SK-N-SH (cell line): ENCODE measurements at regions not wholly inside any gene's neighbourhood (a gene's known extent, or its start where the extent isn't known, plus 50 kb on each side); places are given as distances from the start of the nearest gene placed in this dataset.

Source experiments
- CTCF ChIA-PET: fragments of 300-600, 350-600 bp; formaldehyde crosslinking; extraction: SDS; loops from one replicate; lab custom pipeline; 2021; lab: Yijun Ruan, JAX
- POLR2A ChIA-PET: fragments of 350-600 bp; sonication (Branson Sonifier 250); formaldehyde crosslinking; extraction: SDS; loops from one replicate; lab custom pipeline; 2020; ENCODE audit warnings: antibody characterized with exemption, inconsistent platforms; lab: Yijun Ruan, JAX
- DNase-seq: peaks from one replicate; pipeline ENCODE4 v3.0.0; 2012
- H2AFZ ChIP-seq: fragments of 200-600 bp; sonication (generic); 2 replicates; pipeline ENCODE4 v1.8.1; 2016; ENCODE audit warnings: antibody characterized with exemption, mild to moderate bottlenecking, low read depth
- H3F3A ChIP-seq: fragments of 200-600 bp; sonication (generic); replicated peaks from 2 replicates; pipeline ENCODE3; 2016; ENCODE audit warnings: antibody characterized with exemption, mild to moderate bottlenecking; ENCODE audit not compliant: insufficient read depth
- H3K27ac ChIP-seq, 2 experiments: fragments of 200-500 bp in 1 of 2; fragments of 200-600 bp in 1 of 2; sonication (Bioruptor generic) in 1 of 2; sonication (generic), shearing (Covaris generic) in 1 of 2; 2 replicates each; pipeline versions ENCODE4 v1.5.1 to v1.6.1; 2014 to 2016; ENCODE audit warnings: low read depth in 2 of 2, inconsistent platforms in 1 of 2, low read length in 1 of 2, mild to moderate bottlenecking in 1 of 2, mixed read lengths in 1 of 2
- H3K27me3 ChIP-seq: fragments of 200-600 bp; sonication (generic), shearing (Covaris generic); 2 replicates; pipeline ENCODE4 v1.6.1; 2016; ENCODE audit warnings: mixed run types; ENCODE audit not compliant: insufficient read depth
- H3K36me3 ChIP-seq, 2 experiments: fragments of 200-500 bp in 1 of 2; fragments of 200-600 bp in 1 of 2; sonication (Bioruptor generic) in 1 of 2; sonication (generic) in 1 of 2; replicated peaks in 1 of 2; 2 replicates each; pipeline versions ENCODE3 to v1.5.1; 2014 to 2016; ENCODE audit warnings: low read length in 1 of 2, mild to moderate bottlenecking in 1 of 2; ENCODE audit not compliant: insufficient read depth in 2 of 2, control insufficient read depth in 1 of 2
- H3K4me1 ChIP-seq, 2 experiments: fragments of 200-500 bp in 1 of 2; fragments of 200-600 bp in 1 of 2; sonication (Bioruptor generic) in 1 of 2; sonication (generic), shearing (Covaris generic) in 1 of 2; 2 replicates each; pipeline versions ENCODE4 v1.5.1 to v1.6.1; 2014 to 2016; ENCODE audit warnings: low read depth in 1 of 2, low read length in 1 of 2, mixed run types in 1 of 2; ENCODE audit not compliant: insufficient read depth in 2 of 2, control insufficient read depth in 1 of 2
- H3K4me2 ChIP-seq: fragments of 200-600 bp; sonication (generic), shearing (Covaris generic); 2 replicates; pipeline ENCODE4 v1.6.1; 2017; ENCODE audit warnings: mixed run types
- H3K4me3 ChIP-seq, 2 experiments: fragments of 200-500 bp in 1 of 2; fragments of 200-600 bp in 1 of 2; sonication (Bioruptor generic) in 1 of 2; sonication (generic), shearing (Covaris generic) in 1 of 2; 2 replicates each; pipeline versions ENCODE4 v1.5.1 to v1.8.1; 2014 to 2016; ENCODE audit warnings: low read depth in 2 of 2, inconsistent platforms in 1 of 2, low read length in 1 of 2, mild to moderate bottlenecking in 1 of 2, mixed read lengths in 1 of 2, moderate library complexity in 1 of 2
- H3K79me2 ChIP-seq: fragments of 200-600 bp; sonication (generic); 2 replicates; pipeline ENCODE4 v1.8.1; 2017; ENCODE audit warnings: mild to moderate bottlenecking; ENCODE audit not compliant: insufficient read depth
- H3K9ac ChIP-seq: fragments of 200-600 bp; sonication (generic); 2 replicates; pipeline ENCODE4 v1.6.1; 2017; ENCODE audit warnings: mixed run types
- H3K9me2 ChIP-seq: fragments of 200-600 bp; sonication (generic); 2 replicates; pipeline ENCODE4 v1.6.1; 2017; ENCODE audit warnings: mixed run types
- H3K9me3 ChIP-seq: fragments of 200-600 bp; sonication (generic); 2 replicates; pipeline ENCODE4 v1.6.1; 2017; ENCODE audit warnings: mixed run types, mild to moderate bottlenecking, moderate library complexity
- H4K20me1 ChIP-seq: fragments of 200-600 bp; sonication (generic); 2 replicates; pipeline ENCODE4 v1.6.1; 2017; ENCODE audit warnings: mild to moderate bottlenecking, mixed run types; ENCODE audit not compliant: insufficient read depth
- EZH2phosphoT487 ChIP-seq: fragments of 200-600 bp; sonication (generic); IDR thresholded peaks from 2 replicates; pipeline ENCODE4 v1.6.1; 2017; ENCODE audit warnings: low read depth, mixed run types, mild to moderate bottlenecking, antibody characterized with exemption, moderate library complexity, borderline replicate concordance
- FOSL2 ChIP-seq: IDR thresholded peaks from 2 replicates; pipeline ENCODE4 v1.4.0; 2012; ENCODE audit warnings: low read depth, mild to moderate bottlenecking, moderate library complexity, borderline replicate concordance
- FOXJ3 ChIP-seq: sonication (generic); formaldehyde crosslinking; IDR thresholded peaks from 2 replicates; pipeline ENCODE4 v1.5.1; 2020; ENCODE audit warnings: mild to moderate bottlenecking, missing genetic modification reagents
- IRF3 ChIP-seq: fragments of 150-350 bp; IDR thresholded peaks from 2 replicates; pipeline ENCODE4 v1.6.1; 2016; ENCODE audit warnings: mild to moderate bottlenecking, low read depth, low read length
- MAX ChIP-seq: IDR thresholded peaks from 2 replicates; pipeline ENCODE4 v1.4.0; 2012; ENCODE audit warnings: low read depth
- MEF2A ChIP-seq: IDR thresholded peaks from 2 replicates; pipeline ENCODE4 v1.4.0; 2012; ENCODE audit warnings: low read depth, borderline replicate concordance
- MXI1 ChIP-seq: IDR thresholded peaks from 2 replicates; pipeline ENCODE4 v1.6.1; 2012; ENCODE audit warnings: mild to moderate bottlenecking, low read depth, low read length, improper control_type of control experiment
- RFX5 ChIP-seq: IDR thresholded peaks from 2 replicates; pipeline ENCODE4 v1.6.1; 2012; ENCODE audit warnings: mild to moderate bottlenecking, improper control_type of control experiment, low read length
- SMC3 ChIP-seq: IDR thresholded peaks from 2 replicates; pipeline ENCODE4 v1.6.1; 2012; ENCODE audit warnings: low read depth, low read length, improper control_type of control experiment
- USF1 ChIP-seq: IDR thresholded peaks from 2 replicates; pipeline ENCODE4 v1.4.0; 2012; ENCODE audit warnings: low read depth, borderline replicate concordance
- USF2 ChIP-seq: fragments of 150-350 bp; IDR thresholded peaks from 2 replicates; pipeline ENCODE4 v1.6.1; 2017; ENCODE audit warnings: antibody characterized with exemption, low read length, low read depth, borderline replicate concordance
- WGBS: methylation state at CpG from one replicate; pipeline ENCODE4 v1.1.6; 2017; ENCODE audit warnings: low lambda C conversion rate; 5-methylcytosine and 5-hydroxymethylcytosine counted together
- TF ChIP-seq, protein P1 (sequence below): IDR thresholded peaks from 2 replicates; pipeline ENCODE4; 2012

DNA sequence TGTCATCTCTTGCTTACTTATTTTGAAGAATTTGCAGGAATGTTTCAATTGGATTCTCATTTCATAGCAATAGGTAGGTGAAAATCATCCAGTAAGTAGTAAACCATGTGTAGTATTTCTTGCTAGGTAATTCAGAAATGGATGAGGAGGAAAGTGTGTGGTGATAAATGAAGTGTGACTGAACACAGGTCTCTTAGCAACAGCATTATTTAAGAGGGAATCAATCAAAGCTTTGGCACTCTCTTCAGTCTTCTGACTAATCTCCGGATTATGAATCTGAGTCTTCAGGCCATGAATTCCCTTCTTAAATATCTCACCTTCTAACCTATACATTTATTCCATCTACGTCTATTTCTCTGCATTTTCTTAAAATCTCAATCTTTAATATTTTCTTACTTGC lies 55.8 kb upstream of the ARHGAP24 start:
- Histone ChIP-seq H3K9me3 (no peaks in the 10 kb centered on the region), H3K79me2 (no peaks in the 10 kb centered on the region), H3K9ac (no peak overlapping the region), H2AFZ (no peak overlapping the region), H3K36me3 (no peaks in the 10 kb centered on the region), H3K4me2 (no peak overlapping the region), H3K9me2 (no peaks in the 10 kb centered on the region), H3F3A (no peaks in the 10 kb centered on the region), H3K27me3 (no peaks in the 10 kb centered on the region), H3K4me1 (peaks cover 0 to 3% of the 10 kb centered on the region in 2 experiments; a peak in 1 of 4 replicates), H4K20me1 (no peaks in the 10 kb centered on the region), H3K4me3 (no peak overlapping the region), H3K27ac (no peak overlapping the region)
- POLR2A ChIA-PET: no interaction called here
- CTCF ChIA-PET: no interaction called here
- DNase-seq: no peak
- TF ChIP-seq, protein P1, sequence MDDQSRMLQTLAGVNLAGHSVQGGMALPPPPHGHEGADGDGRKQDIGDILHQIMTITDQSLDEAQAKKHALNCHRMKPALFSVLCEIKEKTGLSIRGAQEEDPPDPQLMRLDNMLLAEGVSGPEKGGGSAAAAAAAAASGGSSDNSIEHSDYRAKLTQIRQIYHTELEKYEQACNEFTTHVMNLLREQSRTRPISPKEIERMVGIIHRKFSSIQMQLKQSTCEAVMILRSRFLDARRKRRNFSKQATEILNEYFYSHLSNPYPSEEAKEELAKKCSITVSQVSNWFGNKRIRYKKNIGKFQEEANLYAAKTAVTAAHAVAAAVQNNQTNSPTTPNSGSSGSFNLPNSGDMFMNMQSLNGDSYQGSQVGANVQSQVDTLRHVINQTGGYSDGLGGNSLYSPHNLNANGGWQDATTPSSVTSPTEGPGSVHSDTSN: no peak
- no peak for TF ChIP-seq MEF2A
- WGBS: 75% methylated on average over 2 of the region's 2 CpGs

DNA sequence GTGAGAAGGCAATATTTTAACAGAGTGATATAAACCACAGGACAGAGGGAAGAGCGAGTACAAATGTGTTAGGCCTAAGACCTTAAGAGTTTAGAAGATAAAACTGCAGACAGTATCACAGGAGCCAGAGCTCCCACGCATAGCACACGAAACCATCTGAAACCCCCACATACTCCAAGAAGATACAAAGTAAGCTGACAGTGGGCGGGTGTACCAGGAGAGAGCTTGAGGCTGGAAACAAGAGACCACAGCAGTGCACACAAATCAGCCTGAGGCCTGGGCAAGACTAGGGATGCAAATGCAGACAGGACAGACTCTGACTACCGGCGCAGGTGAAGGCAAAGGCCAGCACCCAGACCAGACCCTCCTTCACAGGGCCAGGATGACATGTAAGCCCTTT lies 54.1 kb upstream of the ARHGAP24 start:
- Histone ChIP-seq H3K4me2 (no peak overlapping the region), H3K27ac (no peak overlapping the region), H4K20me1 (no peaks in the 10 kb centered on the region), H3K36me3 (no peaks in the 10 kb centered on the region), H2AFZ (no peak overlapping the region), H3K4me1 (peaks cover 0 to 3% of the 10 kb centered on the region in 2 experiments; a peak in 1 of 4 replicates), H3K4me3 (no peak overlapping the region)
- WGBS: 69% methylated on average over 6 of the region's 6 CpGs
- no peak for TF ChIP-seq USF2
- no peak for TF ChIP-seq FOSL2
- TF ChIP-seq MXI1: no peak
- TF ChIP-seq IRF3: no peak
- no peak for TF ChIP-seq RFX5
- no peak for TF ChIP-seq EZH2phosphoT487
- TF ChIP-seq MAX: no peak
- TF ChIP-seq USF1: no peak
- TF ChIP-seq SMC3: no peak
- TF ChIP-seq, protein P1: no peak
- TF ChIP-seq FOXJ3 (CRISPR knock-in tag): no peak
- TF ChIP-seq, all 33 proteins: peak for 0
- Histone ChIP-seq H3K9me3 (no peaks in the 10 kb centered on the region), H3K27me3 (no peaks in the 10 kb centered on the region), H3K9me2 (no peaks in the 10 kb centered on the region), H3K9ac (no peak overlapping the region), H3K79me2 (no peaks in the 10 kb centered on the region), H3F3A (no peaks in the 10 kb centered on the region)
- CTCF ChIA-PET: interaction anchor here (1.0 kb wide), 1 partner anchor 327 kb away, joined by 4 read pairs; no protein-coding TSS in a partner anchor
- DNase-seq: no peak
- POLR2A ChIA-PET: no interaction called here
